Panc1 (cell line): ENCODE measurements at regions not wholly inside any gene's neighbourhood (a gene's known extent, or its start where the extent isn't known, plus 50 kb on each side); places are given as distances from the start of the nearest gene placed in this dataset.
A peak's percentile ranks its signal among the peaks of the same experiment; 100 is the strongest.

Experiments
- ATAC-seq: fragments of 200-7000 bp; cut with Tn5 transposase; 2 replicates; pipeline ENCODE4 v1.9.1; 2020; ENCODE audit warnings: mild to moderate bottlenecking, moderate library complexity
- BruUV-seq: library from RNA; stranded (reverse); fragments of 400-500 nt; replicated peaks from 2 replicates; lab custom pipeline; 2021; lab: Mats Ljungman, UMichigan
- CTCF ChIA-PET: fragments of 300-600 bp; sonication (Branson Sonifier 250); formaldehyde crosslinking; loops from one replicate; lab custom pipeline; 2022; ENCODE audit warnings: antibody characterized with exemption; lab: Charles Lee
- POLR2A ChIA-PET: fragments of 300-600 bp; sonication (Branson Sonifier 250); formaldehyde crosslinking; loops from one replicate; lab custom pipeline; 2022; ENCODE audit warnings: antibody characterized with exemption; lab: Charles Lee
- DNase-seq: peaks from one replicate; pipeline ENCODE4 v3.0.0-alpha.2; 2010; ENCODE audit warnings: low read depth, low spot score
- H3K27ac ChIP-seq: 2 replicates; pipeline ENCODE4 v1.5.1; 2011; ENCODE audit warnings: mild to moderate bottlenecking, low read length, inconsistent platforms
- H3K27me3 ChIP-seq: fragments of 200-500 bp; sonication (Bioruptor generic); 2 replicates; pipeline ENCODE4 v1.6.0; 2014; ENCODE audit warnings: low read length, inconsistent platforms; ENCODE audit not compliant: control insufficient read depth, insufficient read depth
- H3K36me3 ChIP-seq: fragments of 200-500 bp; sonication (Bioruptor generic); 2 replicates; pipeline ENCODE4 v1.5.1; 2014; ENCODE audit warnings: inconsistent platforms, mild to moderate bottlenecking, low read length, moderate library complexity; ENCODE audit not compliant: control insufficient read depth, insufficient read depth
- H3K4me1 ChIP-seq: 2 replicates; pipeline ENCODE4 v1.5.1; 2011; ENCODE audit warnings: inconsistent platforms, mild to moderate bottlenecking, low read length, moderate library complexity; ENCODE audit not compliant: control insufficient read depth, insufficient read depth
- H3K4me3 ChIP-seq, 2 experiments: 2 replicates each; pipeline ENCODE4 v1.5.1; 2011 to 2012; ENCODE audit warnings: low read depth in 2 of 2, low read length in 2 of 2, mild to moderate bottlenecking in 2 of 2, inconsistent platforms in 1 of 2, moderate library complexity in 1 of 2
- H3K9me3 ChIP-seq: fragments of 200-500 bp; sonication (Bioruptor generic); 2 replicates; pipeline ENCODE4 v1.5.1; 2014; ENCODE audit warnings: low read depth, mild to moderate bottlenecking, inconsistent platforms, low read length, moderate library complexity; ENCODE audit not compliant: control insufficient read depth, insufficient read depth
- POLR2AphosphoS5 ChIP-seq: IDR thresholded peaks from 2 replicates; pipeline ENCODE4 v1.6.1; 2012; ENCODE audit warnings: mild to moderate bottlenecking, low read depth, low read length, moderate library complexity
- SIN3A ChIP-seq: IDR thresholded peaks from 2 replicates; pipeline ENCODE4 v1.6.1; 2012; ENCODE audit warnings: low read depth, mild to moderate bottlenecking, low read length, moderate library complexity, borderline replicate concordance; ENCODE audit not compliant: insufficient read depth
- TCF7L2 ChIP-seq: IDR thresholded peaks from 2 replicates; pipeline ENCODE4 v1.6.1; 2011; ENCODE audit warnings: mild to moderate bottlenecking, low read depth, low read length, inconsistent platforms
- in situ Hi-C: cut with HindIII; loops from 2 replicates; pipeline ENCODE4 v1.10.0; 2016; ENCODE audit warnings: low sequenced_read_pairs, low pct_unique_long_range_greater_than_20kb
- intact Hi-C: fragments of 100-400 bp; cut with micrococcal nuclease; formaldehyde crosslinking; loops from one replicate; pipeline ENCODE4 v1.10.0; 2022; ENCODE audit not compliant: unreplicated experiment
- TF ChIP-seq, protein P1 (sequence below): fragments of 450-650 bp; IDR thresholded peaks from 2 replicates; pipeline ENCODE4 v1.5.1; 2017; ENCODE audit warnings: mild to moderate bottlenecking
- TF ChIP-seq, protein P2 (sequence below), 2 experiments: IDR thresholded peaks; 2 replicates each; pipeline ENCODE4 v1.6.1; 2011 to 2012; ENCODE audit warnings: low read depth in 2 of 2, control low read depth in 1 of 2, low read length in 1 of 2, mild to moderate bottlenecking in 1 of 2, moderate library complexity in 1 of 2; ENCODE audit not compliant: insufficient read depth in 1 of 2

DNA sequence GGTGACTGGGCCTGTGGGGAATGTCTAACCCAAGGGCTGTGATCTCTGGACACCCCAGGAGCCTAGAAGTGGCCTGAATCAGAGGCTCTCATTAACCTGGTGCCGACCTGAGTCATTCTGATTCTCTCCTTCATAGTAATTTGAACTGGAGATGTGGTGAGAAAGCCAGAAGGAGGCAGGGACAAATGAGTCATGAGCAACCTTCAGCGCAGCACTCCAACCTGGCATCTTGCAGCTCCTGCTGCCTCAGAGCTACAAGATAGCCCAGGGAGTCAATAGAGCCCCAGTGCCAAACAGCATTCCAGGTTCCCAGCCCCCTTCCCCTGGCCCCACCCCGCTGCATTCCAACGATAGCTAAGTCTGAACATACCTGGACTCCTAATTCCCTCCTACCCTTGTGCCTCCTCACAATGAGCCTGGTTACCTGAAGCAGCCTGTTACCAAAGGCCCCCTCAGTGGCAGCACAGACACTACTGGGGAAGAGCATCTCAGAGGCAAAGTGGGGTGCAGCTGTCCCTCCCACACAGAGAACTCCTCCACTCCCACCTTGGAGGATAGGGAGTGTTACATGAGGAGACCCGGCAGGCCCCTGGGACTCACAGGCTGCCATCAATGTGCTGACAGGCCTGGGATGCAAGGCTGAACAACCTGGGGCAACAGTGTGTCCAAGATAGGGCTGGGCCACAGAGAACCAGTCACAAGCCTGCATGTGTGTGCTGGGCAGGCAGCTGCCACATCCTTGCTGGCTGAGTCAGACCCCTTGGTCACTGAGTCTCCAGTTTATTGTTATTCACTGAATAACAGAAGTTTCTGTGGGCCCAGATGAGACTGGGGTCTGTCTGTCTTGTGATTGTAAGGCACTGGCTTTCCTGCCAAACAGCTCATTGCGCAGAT, 76.8 kb upstream of the LEP start:
- DNase-seq (no peak), ATAC-seq (peak; percentile 33)
- POLR2A ChIA-PET = no interaction called here
- no peak overlapping the region for H3K4me3 ChIP-seq
- no peaks in the 10 kb centered on the region for H3K36me3 ChIP-seq
- intact Hi-C loops = no loop called here
- no peak for TF ChIP-seq TCF7L2
- H3K4me1 ChIP-seq = 0 out of 2 replicates have a peak, but pooled peaks cover 2% of the 10 kb centered on the region
- in situ Hi-C loops = no loop called here
- no peak overlapping the region for H3K27ac ChIP-seq
- CTCF ChIA-PET = interaction anchor here (1.5 kb wide), 1 partner anchor 45 kb away, joined by 7 read pairs; no protein-coding TSS in a partner anchor
- no peaks in the 10 kb centered on the region for H3K9me3 ChIP-seq
- BruUV-seq = no TSS peak
- H3K27me3 ChIP-seq = peaks cover 31% of the 10 kb centered on the region

DNA sequence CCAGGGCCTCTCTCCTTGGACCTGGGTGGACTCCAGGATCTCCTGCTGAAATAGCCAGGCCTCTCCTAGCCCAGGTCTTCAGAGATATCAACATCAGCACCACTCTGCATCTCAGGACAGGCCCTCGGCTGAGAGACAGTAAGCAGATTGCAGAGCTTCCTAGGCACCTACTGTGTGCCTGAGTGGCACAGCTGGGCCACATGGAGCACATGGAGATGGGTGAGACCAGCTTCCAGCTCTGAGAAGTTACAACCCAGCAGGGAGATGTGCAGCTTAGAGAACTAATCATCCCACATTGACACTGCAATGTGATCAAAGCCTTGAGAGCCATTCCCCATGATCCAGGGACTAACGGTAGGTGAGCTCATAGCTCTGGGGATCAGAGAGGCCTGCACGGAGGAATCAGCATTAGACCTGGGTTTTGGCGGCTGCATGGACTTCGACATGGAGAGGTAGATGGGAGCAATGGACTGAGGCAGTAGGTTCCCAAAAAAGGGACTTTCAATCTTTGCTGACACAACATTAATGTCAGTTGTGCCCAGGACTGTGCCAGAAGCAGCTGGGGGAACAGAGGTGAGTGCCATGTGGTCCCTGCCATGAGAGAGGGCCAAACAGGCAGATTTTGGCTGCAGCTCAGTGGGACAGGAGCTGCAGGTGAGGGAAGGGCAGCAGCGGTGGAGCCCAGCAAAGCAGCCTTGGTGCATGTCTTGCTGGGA, 76.0 kb upstream of the LEP start:
- H3K4me1 ChIP-seq = 0 out of 2 replicates have a peak, but pooled peaks cover 2% of the 10 kb centered on the region
- no peaks in the 10 kb centered on the region for H3K36me3 ChIP-seq
- DNase-seq (no peak), ATAC-seq (no peak)
- no peak overlapping the region for H3K27ac ChIP-seq
- H3K27me3 ChIP-seq = peaks cover 25% of the 10 kb centered on the region
- no TSS peak for BruUV-seq
- no peak for TF ChIP-seq POLR2AphosphoS5
- TF ChIP-seq TCF7L2 = no peak
- TF ChIP-seq, protein P1, sequence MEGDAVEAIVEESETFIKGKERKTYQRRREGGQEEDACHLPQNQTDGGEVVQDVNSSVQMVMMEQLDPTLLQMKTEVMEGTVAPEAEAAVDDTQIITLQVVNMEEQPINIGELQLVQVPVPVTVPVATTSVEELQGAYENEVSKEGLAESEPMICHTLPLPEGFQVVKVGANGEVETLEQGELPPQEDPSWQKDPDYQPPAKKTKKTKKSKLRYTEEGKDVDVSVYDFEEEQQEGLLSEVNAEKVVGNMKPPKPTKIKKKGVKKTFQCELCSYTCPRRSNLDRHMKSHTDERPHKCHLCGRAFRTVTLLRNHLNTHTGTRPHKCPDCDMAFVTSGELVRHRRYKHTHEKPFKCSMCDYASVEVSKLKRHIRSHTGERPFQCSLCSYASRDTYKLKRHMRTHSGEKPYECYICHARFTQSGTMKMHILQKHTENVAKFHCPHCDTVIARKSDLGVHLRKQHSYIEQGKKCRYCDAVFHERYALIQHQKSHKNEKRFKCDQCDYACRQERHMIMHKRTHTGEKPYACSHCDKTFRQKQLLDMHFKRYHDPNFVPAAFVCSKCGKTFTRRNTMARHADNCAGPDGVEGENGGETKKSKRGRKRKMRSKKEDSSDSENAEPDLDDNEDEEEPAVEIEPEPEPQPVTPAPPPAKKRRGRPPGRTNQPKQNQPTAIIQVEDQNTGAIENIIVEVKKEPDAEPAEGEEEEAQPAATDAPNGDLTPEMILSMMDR = no peak
- no peak for TF ChIP-seq SIN3A
- TF ChIP-seq, protein P2, sequence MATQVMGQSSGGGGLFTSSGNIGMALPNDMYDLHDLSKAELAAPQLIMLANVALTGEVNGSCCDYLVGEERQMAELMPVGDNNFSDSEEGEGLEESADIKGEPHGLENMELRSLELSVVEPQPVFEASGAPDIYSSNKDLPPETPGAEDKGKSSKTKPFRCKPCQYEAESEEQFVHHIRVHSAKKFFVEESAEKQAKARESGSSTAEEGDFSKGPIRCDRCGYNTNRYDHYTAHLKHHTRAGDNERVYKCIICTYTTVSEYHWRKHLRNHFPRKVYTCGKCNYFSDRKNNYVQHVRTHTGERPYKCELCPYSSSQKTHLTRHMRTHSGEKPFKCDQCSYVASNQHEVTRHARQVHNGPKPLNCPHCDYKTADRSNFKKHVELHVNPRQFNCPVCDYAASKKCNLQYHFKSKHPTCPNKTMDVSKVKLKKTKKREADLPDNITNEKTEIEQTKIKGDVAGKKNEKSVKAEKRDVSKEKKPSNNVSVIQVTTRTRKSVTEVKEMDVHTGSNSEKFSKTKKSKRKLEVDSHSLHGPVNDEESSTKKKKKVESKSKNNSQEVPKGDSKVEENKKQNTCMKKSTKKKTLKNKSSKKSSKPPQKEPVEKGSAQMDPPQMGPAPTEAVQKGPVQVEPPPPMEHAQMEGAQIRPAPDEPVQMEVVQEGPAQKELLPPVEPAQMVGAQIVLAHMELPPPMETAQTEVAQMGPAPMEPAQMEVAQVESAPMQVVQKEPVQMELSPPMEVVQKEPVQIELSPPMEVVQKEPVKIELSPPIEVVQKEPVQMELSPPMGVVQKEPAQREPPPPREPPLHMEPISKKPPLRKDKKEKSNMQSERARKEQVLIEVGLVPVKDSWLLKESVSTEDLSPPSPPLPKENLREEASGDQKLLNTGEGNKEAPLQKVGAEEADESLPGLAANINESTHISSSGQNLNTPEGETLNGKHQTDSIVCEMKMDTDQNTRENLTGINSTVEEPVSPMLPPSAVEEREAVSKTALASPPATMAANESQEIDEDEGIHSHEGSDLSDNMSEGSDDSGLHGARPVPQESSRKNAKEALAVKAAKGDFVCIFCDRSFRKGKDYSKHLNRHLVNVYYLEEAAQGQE (IDR thresholded peaks at IDR 0.05; ENCODE audit: insufficient read depth in 1 of 2, low read depth in 2 of 2, low read length in 1 of 2) = no peak
- no peaks in the 10 kb centered on the region for H3K9me3 ChIP-seq
- H3K4me3 ChIP-seq = no peak overlapping the region
- ChIA-PET POLR2A (no interaction called here), CTCF (interaction anchor here (1.5 kb wide), 1 partner anchor 44 kb away, joined by 7 read pairs; no protein-coding TSS in a partner anchor)
- intact Hi-C loops (no loop called here), in situ Hi-C loops (no loop called here)
